HG03175 (cell line): ENCODE measurements at regions not wholly inside any gene's neighbourhood (a gene's known extent, or its start where the extent isn't known, plus 50 kb on each side); places are given as distances from the start of the nearest gene placed in this dataset.
"Not testable (repeated sequence)": the region's sequence is repeated elsewhere in the genome, so short reads cannot be mapped to it uniquely, and the experiment has no call there.

ENCODE experiments used
- ATAC-seq: cut with Tn5 transposase; IDR thresholded peaks from one replicate; pipeline ENCODE4 v1.9.1; 2021; ENCODE audit warnings: mild to moderate bottlenecking, moderate library complexity; ENCODE audit not compliant: unreplicated experiment

DNA sequence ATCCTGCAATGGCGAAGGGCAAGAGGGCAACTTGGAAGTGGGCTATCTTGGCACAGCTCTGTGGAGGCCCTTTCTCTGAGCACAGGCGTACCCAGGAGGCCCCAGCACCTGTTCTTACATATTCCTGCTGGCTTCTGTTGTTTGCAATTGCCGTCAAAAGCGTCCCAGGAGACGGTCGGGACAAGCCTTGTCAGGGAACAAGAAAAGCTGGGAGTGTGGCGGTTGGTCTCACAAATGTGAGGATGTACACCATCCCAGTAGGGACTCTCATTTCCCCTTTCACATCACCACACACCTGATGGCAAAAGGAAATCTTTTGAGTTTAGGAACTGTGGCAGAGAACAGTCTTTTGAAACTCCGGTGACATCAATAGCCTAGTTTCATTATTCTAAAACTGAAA is 94.7 kb upstream of the EFEMP1 start:
- ATAC-seq: no peak

DNA sequence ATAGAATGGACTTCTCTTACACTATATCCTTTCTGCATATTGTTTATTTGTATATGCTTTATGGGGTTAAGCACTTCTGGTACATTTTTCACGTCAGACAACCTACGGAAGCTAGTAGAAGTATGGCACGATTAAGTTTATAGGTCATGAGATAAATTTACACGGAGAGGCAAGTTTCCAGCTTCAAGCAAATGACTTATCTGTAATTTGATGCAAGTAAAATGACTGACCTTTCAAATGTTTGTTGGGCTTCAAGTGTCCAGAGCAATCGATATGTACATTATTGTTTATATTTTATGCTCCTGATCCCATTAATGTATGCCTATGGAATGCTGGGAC is 97.5 kb upstream of the EFEMP1 start:
- ATAC-seq: no peak

- ATAC-seq: no peak
Measured at GRCh38 chr2:56021579-56021978, 98.0 kb upstream of the EFEMP1 start.

DNA sequence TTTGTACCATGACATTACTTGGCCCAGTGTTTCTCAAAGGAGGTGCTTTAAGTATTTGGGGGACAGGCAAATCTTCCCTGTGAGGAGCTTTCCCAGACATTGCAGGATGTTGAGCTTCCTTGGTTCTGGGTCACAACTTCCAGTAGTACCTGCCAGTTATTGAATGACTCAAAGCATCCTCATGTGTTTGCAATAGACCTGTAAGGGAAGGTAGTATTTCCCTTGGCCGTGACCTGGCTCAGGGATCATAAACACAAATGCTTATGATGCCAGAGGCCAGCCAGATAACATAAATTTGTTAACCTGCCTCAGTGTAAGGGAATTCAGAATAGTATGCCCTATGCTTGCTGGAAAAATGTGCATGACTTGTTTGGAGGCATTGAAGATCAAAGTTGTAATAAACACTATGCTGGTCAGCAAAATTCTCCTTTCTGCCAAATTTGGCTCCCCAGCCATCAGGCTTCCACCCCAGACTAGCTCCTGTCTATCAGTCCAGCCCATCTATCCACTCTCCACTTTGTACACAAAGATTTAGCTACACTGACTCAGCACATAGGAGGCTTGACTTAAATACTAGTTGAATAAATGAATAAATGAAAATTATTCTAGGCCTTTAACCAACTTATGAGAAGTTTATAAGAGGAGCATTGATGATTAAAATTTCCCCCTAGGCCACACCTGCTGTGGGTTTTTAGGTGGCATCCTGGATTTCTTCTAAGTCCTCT is 102.0 kb upstream of the EFEMP1 start:
- no peak for ATAC-seq

GRCh38 chr2:56026828-56027227 is 103.2 kb upstream of the EFEMP1 start:
- ATAC-seq: no peak

- no peak for ATAC-seq
Measured at GRCh38 chr2:56030062-56030461, 106.5 kb upstream of the EFEMP1 start.

DNA sequence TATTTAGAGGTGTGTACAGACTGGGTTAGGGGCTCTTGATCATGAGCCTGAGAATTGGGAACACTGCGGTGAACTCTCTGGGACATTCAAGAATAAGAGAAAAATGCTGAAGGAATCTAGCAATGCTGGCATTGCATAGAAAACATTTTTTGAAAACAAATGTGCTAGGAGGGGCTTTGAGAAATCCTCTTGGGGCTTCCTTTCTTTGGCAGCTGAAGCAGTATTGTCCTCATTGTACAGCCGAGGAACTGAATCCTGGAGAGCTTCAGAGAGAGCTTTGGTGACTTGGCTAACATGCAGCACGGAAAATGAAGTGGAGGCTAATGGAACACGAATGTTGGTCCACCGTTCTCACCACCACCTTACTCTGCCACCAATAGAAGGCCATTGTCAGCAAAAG is 107.3 kb upstream of the EFEMP1 start:
- ATAC-seq: no peak

DNA sequence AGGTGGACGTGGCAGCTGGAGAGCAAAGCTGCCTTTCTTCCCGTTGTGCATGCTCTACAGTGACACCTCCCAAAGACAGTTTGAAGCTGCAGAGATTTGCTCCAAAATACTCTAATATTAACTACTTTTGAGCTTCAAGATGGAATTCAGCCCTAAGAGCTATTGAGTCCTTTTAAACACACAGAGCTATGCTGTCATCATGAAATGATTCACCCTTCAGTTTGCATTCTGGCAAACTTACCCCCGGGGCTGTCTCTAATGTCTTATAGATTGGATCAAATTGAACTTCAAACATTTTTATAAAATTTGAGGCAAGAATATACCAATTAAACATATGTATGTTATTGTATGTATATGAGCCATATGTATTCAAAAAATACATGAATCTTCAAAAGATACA is 110.7 kb upstream of the EFEMP1 start:
- no peak for ATAC-seq

GRCh38 chr2:56040189-56040588 is 116.6 kb upstream of the EFEMP1 start:
- no peak for ATAC-seq

DNA sequence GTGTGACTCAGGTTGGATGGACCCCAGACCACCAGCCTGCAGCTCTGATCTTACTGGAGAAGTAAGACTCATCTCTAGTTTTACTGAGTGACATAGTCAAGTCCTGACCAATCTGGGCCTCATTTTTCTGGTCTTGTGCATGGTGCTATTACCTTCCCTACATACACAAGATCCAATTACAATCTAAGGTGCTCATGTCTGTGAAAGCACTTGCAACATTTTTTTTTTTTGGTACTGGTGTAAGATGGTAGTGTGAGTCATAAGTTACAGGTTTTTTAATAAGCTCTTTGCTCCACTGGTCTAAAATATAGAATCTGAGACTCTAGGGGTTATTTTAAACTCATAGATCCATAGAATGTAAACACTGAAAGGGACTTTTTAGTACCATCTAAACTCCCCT is 117.3 kb upstream of the EFEMP1 start:
- ATAC-seq: no peak

- ATAC-seq: no peak
Measured at GRCh38 chr2:56047136-56047535, 123.6 kb upstream of the EFEMP1 start.

DNA sequence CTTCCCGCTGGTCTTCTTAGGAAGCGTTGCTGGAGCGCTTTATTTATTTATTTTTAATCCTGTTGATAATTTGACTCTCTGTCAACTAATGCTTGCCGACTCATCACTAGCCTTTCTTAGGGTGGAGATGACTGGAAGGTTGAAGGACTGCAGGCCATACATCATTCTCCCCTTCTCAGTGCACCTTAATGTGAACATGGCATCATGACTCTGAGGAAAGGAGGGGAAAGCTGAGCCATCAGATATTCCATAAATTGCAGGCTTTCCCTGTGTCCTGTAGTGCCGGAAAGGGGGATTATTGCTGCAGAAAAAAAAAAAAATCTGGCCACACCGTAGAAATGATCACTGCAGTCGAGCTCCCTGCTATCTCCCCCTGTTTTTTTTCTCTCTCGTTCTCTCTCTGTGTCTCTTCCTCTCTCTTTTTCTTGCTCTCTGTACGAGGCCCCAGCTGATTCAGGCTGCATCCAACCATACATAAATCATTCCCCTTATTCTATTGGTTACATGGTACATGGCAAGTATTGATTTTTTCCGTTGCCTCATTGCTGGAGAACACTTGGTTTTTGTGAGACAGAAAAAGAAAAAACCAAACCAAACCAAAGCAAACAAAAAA is 125.8 kb upstream of the EFEMP1 start:
- no peak for ATAC-seq

DNA sequence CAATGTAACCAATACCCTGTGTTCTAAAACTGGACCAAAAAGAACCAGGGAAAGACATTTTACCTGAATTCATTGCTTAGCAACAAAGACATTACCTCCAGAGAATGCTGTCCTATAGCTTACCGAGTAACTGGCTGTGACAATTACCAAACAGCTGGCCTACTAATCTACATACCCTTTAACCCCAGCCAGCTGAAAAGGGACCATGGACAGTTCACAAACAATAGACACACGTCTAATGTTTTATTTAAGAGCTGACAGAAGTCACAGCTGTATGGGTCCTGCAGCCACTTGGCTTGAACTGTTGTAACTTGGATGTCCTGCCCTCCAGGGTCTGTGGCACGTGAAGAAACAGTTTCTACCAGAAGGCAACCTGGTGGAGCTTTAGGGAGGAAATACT is 130.1 kb upstream of the EFEMP1 start:
- no peak for ATAC-seq

GRCh38 chr2:56055405-56055804 is 128.4 kb upstream of the CCDC85A start:
- ATAC-seq: no peak

GRCh38 chr2:56061327-56061726 is 122.5 kb upstream of the CCDC85A start:
- not testable (repeated sequence) for ATAC-seq

GRCh38 chr2:56068746-56069145 is 115.0 kb upstream of the CCDC85A start:
- no peak for ATAC-seq

- ATAC-seq: no peak
Measured at GRCh38 chr2:56077359-56077915, 106.4 kb upstream of the CCDC85A start.

GRCh38 chr2:56082665-56083064 is 101.1 kb upstream of the CCDC85A start:
- ATAC-seq: no peak

DNA sequence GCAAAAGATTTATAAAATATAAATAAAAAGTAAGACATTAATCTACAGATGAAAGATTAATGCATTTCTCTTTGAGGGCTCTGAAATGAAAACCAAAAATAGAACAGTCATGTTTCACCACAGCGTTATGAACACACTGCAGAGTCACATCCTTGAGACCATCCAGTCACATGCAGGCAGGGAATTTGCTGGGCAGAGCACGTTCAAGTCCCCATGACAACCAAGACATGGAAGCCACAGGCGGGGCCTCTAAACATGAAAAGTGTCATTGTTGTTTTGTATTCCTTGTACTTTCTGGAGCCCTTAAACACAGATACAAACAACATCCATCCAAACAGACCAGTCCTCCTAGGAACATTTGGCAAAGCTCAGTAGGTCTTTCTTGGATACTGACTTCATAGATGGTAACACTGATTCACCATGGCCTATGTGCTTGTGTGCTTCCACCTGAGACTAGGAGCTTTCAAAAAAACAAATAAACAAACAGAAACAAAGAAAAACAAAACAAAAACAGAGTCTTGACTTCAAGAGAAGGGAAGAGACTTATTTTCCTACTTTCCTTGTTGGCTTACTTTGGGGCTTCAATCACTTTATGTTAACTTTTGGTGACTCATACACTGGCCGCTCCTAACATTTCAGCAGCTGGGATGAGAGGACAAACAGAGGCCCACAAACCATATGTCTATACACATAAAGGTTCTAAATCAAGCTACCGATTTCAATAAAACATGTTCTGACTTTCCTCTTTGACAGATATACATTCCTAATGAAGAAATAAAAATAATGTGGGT is 99.5 kb upstream of the CCDC85A start:
- no peak for ATAC-seq

GRCh38 chr2:56086336-56086735 is 97.5 kb upstream of the CCDC85A start:
- no peak for ATAC-seq

- no peak for ATAC-seq
Measured at GRCh38 chr2:56088411-56088810, 95.4 kb upstream of the CCDC85A start.

DNA sequence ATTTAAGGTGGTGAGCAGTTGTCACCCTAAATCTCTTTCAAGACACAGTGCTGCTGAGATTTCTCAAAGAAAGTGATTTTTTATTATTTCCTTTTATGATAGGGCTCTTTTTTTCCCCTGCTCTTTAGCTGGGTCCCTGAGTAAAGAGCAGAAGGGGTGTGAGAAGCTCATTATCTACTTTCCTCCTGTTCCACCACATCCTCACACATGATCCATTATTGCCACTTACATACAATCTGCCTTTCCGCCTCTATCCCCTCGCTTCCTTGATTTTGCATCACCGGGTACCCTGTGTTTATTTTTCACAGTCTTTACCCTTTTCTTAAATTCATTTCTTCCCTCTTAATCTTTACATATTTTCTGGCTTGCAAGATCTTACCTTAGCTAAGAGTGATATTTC is 93.9 kb upstream of the CCDC85A start:
- no peak for ATAC-seq
